ENCODE measurements at regions not wholly inside any gene's neighbourhood (a gene's known extent, or its start where the extent isn't known, plus 50 kb on each side); places are given as distances from the start of the nearest gene placed in this dataset.
"Not testable (repeated sequence)": the region's sequence is repeated elsewhere in the genome, so short reads cannot be mapped to it uniquely, and the experiment has no call there.

- no peak for DNase-seq (ENCODE audit: low spot score)
Measured at GRCh38 chr2:33694904-33695303, 95.8 kb upstream of the FAM98A start.

DNA sequence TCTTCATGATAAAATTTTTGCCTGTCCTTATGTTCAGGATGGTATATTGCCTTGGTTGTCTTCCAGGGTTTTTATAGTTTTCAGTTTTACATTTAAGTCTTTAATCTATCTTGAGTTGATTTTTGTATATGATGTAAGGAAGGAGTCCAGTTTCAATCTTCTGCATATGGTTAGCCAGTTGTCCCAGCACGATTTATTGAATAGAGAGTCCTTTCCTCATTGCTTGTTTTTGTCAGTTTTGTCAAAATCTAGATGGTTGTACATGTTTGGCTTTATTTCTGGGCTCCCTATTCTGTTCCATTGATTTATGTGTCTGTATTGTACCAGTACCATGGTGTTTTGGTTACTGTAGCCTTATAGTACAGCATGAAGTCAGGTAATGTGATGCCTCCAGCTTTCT lies 91.6 kb upstream of the FAM98A start:
- not testable (repeated sequence) for DNase-seq (ENCODE audit: low spot score)

- no peak for DNase-seq (ENCODE audit: low spot score)
Measured at GRCh38 chr2:33681364-33681757, 82.3 kb upstream of the FAM98A start.

DNA sequence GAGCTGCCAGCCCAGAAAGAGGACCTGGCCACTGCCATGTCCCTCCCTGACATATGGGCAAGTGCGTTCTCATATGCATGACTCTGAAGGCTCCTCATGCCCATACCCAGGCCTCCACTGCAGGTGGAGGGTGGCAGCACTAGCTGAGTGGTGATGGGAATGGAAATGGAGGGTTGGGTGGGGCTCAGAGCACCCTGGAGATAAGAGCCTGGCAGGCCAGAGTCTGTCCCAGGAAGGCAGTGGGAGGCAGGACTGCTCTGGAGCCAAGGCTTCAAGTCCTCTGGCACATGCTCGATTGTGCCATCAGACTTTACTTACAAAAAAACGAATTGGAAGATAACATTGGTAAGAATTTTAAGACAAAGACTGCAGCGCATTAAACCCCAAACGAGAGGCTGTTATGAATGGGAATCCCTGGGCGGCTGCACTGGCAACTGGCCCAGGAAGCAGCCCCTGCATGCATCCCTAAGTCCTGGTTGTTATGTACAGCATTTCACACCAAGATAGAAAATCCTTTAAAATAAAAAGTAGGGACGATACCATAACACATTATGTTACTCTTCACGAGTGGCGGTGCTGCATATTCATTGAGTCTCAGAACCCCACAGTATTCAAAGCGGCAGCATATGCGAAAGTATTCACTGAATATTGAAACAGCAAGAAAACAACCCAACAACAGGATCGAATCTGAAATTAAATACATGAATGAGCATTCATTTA lies 81.7 kb upstream of the FAM98A start:
- DNase-seq (ENCODE audit: low spot score), result no peak

- DNase-seq (ENCODE audit: low spot score), result no peak
Measured at GRCh38 chr2:33678436-33678835, 79.3 kb upstream of the FAM98A start.

DNA sequence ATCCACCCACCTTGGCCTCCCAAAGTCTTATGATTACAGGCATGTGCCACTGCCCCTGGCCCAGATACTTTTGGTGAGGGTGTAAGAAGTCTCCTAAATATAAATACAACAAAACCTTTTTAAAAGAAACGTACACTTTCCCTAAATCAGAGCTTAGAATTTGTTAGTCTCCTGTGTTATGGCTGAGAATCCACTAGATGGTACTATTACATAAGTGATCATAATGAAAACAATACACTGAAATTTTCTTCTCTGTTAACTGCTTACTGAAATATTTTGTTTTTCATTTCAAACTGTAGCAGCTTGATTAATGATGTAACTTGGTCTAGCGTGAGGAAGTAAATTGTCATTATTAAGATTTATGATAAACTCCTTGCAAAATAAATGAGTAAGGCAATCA lies 74.8 kb upstream of the FAM98A start:
- no peak for DNase-seq (ENCODE audit: low spot score)

GRCh38 chr2:33672896-33673295 lies 73.8 kb upstream of the FAM98A start:
- no peak for DNase-seq (ENCODE audit: low spot score)

DNA sequence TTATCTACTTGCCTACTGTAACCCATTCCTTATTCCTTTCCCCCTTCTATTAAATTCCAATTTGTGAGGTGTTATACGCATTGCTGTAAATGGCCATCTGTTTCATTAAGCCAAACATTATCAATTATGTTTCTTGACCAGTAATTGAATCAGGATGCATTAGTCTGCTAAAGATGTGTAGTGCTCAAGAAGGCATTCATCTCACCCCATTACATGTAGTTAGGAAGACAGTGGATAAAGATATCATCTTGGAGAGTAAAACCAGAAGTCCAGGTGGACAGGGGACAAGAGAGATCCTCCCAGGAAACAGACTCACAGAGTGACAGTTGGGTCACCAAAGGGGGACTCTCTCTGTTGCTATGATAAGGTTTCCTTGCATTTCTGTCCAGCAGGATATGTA lies 73.3 kb upstream of the FAM98A start:
- DNase-seq (ENCODE audit: low spot score), result no peak

DNA sequence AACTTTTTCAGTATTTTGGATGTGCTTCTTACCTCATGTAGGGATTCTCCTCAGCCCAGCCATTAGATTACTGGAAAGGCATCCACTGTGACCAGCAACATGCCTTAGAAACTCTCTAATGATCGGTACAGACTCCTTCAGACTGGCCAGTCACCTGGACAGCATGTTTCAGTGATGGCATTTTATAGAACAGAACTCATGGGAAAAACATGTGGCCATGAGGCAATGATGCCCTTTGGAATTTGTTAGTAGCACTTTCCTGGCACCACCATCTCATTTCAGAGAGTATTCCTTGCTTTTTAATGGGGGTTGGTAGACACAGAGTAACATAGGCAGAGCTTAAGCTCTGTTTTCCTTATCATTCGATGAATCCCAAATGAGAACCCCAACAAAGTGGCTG lies 72.1 kb upstream of the FAM98A start:
- DNase-seq (ENCODE audit: low spot score), result no peak

DNA sequence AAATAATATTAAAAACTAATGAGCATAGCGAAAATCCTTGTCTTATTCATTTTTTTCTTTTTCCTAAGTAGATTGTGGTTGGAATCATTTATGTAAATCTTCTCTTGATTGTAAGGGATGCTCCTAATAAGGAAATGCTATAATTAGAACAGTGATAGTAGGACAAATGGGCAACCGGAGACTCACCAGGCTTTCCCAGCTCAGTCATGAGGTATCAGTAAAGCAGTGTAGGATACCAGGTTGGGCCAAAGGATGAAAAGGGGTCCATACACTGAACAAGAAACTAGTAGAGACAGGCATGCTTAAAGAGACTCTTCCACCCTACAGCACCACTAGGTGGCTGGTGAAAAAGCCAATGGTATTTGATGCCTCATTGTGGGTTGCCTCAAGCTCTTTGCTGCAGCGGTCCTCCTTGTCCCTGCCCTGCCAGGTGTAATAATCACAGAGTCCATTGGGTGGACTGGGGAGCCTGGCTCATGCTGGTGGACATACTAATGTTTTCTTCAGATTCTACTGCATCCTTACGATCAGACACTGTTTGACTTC lies 71.4 kb upstream of the FAM98A start:
- no peak for DNase-seq (ENCODE audit: low spot score)

- DNase-seq (ENCODE audit: low spot score), result no peak
Measured at GRCh38 chr2:33666879-33667278, 67.8 kb upstream of the FAM98A start.

GRCh38 chr2:33665039-33665438 lies 65.9 kb upstream of the FAM98A start:
- DNase-seq (ENCODE audit: low spot score), result no peak

DNA sequence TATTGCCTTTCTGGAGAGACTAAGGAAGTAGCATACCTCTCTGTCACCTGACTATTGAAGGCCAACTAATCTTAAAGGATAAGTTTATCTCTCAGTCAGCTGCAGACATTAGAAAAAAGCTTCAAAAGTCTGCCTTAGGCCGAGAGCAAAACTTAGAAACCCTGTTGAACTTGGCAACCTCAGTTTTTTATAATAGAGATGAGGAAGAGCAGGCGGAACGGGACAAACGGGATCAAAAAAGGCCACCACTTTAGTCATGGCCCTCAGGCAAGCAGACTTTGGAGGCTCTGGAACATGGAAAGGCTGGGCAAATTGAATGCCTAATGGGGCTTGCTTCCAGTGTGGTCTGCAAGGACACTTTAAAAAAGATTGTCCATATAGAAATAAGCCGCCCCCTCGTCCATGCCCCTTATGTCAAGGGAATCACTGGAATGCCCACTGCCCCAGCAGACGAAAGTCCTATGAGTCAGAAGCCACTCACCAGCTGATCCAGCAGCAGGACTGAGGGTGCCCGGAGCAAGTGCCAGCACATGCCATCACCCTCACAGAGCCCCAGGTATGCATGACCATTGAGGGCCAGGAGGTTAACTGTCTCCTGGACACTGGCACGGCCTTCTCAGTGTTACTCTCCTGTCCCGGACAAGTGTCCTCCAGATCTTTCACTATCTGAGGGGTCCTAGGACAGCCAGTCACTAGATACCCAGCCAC lies 61.5 kb upstream of the FAM98A start:
- no peak for DNase-seq (ENCODE audit: low spot score)

- no peak for DNase-seq (ENCODE audit: low spot score)
Measured at GRCh38 chr2:33655626-33656320, 56.7 kb upstream of the FAM98A start.

- no peak for DNase-seq (ENCODE audit: low spot score)
Measured at GRCh38 chr2:33652830-33653229, 53.7 kb upstream of the FAM98A start.

DNA sequence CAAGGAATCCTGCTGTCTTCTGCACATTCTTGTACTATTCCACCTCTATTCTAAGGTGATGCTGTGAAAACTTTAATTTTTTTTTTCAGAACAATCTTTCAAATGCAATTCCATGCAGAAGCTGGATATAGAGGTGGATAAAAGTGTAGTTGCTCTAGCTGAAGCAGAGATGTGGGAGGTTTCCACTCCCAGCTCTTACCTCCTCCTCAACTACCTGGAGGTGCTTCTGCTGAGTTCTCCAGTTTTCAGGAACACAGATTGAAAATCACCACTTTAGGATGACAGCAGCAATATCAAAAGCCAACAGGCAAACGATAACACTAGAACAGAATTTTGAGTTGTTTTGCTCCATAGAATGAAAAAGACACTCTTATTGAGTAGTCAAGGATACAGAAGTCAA lies 51.1 kb upstream of the FAM98A start:
- no peak for DNase-seq (ENCODE audit: low spot score)
